ENCODE measurements at regions not wholly inside any gene's neighbourhood (a gene's known extent, or its start where the extent isn't known, plus 50 kb on each side); places are given as distances from the start of the nearest gene placed in this dataset.

DNA sequence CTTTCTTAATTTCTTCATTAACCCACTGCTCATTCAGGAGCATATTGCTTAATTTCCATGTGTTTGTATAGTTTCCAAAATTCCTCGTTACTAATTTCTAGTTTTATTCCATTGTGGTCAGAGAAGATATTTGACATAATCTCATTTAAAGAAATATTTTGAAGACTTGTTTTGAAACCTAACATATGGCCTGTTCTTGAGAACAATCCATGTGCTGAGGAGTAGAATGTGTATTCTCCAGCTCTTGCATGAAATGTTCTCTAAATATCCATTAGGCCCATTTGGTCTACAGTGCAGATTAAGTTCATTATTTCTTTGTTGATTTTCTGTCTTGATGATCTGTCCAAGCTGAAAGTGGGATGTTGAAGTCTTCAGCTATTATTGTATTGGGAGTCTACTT is 251.7 kb downstream of the ALDH8A1 start:
- Histone ChIP-seq H3K79me2 (ENCODE audit: control insufficient read depth, insufficient read depth, low read length) (no peaks in the 10 kb centered on the region), H3K9me1 (replicated peaks; ENCODE audit: control insufficient read depth, extremely low read depth, insufficient read depth, low read length) (no peaks in the 10 kb centered on the region), H3K4me1 (ENCODE audit: control insufficient read depth, extremely low read depth, insufficient read depth, low read length) (no peaks in the 10 kb centered on the region), H3K9ac (replicated peaks; ENCODE audit: extremely low read depth, insufficient read depth, low read length) (no peak overlapping the region), H4K20me1 (replicated peaks; ENCODE audit: control insufficient read depth, extremely low read depth, insufficient read depth, low read length) (no peaks in the 10 kb centered on the region), H3K27ac (ENCODE audit: insufficient read depth, low read depth, low read length) (no peak overlapping the region), H2AFZ (ENCODE audit: low read depth, low read length) (no peak overlapping the region), H3K27me3 (ENCODE audit: control insufficient read depth in 2 of 2, insufficient read depth in 2 of 2, low read length in 2 of 2) (no peaks in the 10 kb centered on the region), H3K36me3 (ENCODE audit: control insufficient read depth in 2 of 2, extremely low read depth in 1 of 2, insufficient read depth in 2 of 2, low read length in 2 of 2) (no peaks in the 10 kb centered on the region), H3K4me2 (ENCODE audit: insufficient read depth, low read length) (no peak overlapping the region), H3K9me3 (replicated peaks; ENCODE audit: control insufficient read depth, insufficient read depth, low read length) (no peaks in the 10 kb centered on the region), H3K4me3 (replicated peaks in 1 of 3; ENCODE audit: insufficient read depth in 1 of 3, low read depth in 1 of 3, low read length in 3 of 3) (no peak overlapping the region)
- TF ChIP-seq MYC (IDR thresholded peaks at IDR 0.05; ENCODE audit: low read depth, low read length) (no peak), FOS (IDR thresholded peaks at IDR 0.05; ENCODE audit: borderline replicate concordance, insufficient read depth, low read length) (no peak), POLR2AphosphoS5 (IDR thresholded peaks at IDR 0.05; ENCODE audit: insufficient read depth, low read depth, low read length) (no peak), EZH2 (IDR thresholded peaks at IDR 0.05; ENCODE audit: borderline replicate concordance, low read depth, low read length, severe bottlenecking) (no peak), JUN (IDR thresholded peaks at IDR 0.05; ENCODE audit: borderline replicate concordance, insufficient read depth, insufficient read length, low read depth) (no peak), POLR2A (IDR thresholded peaks at IDR 0.05; ENCODE audit: low read depth, low read length) (no peak), GATA2 (IDR thresholded peaks at IDR 0.05; ENCODE audit: insufficient read depth, insufficient read length, low read depth, low read length) (no peak)
- TF ChIP-seq, protein P1, sequence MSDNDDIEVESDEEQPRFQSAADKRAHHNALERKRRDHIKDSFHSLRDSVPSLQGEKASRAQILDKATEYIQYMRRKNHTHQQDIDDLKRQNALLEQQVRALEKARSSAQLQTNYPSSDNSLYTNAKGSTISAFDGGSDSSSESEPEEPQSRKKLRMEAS (IDR thresholded peaks at IDR 0.05; ENCODE audit: insufficient read depth, insufficient read length), result no peak
- TF ChIP-seq, protein P2, sequence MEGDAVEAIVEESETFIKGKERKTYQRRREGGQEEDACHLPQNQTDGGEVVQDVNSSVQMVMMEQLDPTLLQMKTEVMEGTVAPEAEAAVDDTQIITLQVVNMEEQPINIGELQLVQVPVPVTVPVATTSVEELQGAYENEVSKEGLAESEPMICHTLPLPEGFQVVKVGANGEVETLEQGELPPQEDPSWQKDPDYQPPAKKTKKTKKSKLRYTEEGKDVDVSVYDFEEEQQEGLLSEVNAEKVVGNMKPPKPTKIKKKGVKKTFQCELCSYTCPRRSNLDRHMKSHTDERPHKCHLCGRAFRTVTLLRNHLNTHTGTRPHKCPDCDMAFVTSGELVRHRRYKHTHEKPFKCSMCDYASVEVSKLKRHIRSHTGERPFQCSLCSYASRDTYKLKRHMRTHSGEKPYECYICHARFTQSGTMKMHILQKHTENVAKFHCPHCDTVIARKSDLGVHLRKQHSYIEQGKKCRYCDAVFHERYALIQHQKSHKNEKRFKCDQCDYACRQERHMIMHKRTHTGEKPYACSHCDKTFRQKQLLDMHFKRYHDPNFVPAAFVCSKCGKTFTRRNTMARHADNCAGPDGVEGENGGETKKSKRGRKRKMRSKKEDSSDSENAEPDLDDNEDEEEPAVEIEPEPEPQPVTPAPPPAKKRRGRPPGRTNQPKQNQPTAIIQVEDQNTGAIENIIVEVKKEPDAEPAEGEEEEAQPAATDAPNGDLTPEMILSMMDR (IDR thresholded peaks at IDR 0.05; ENCODE audit: extremely low read depth in 1 of 2, insufficient read depth in 1 of 2, low read depth in 1 of 2, low read length in 2 of 2), result no peak
- intact Hi-C loops (cut with micrococcal nuclease), result no loop called here
- dilution Hi-C loops (cut with MboI; ENCODE audit: extremely low pct_ligation_motif_present, low sequenced_read_pairs), result no loop called here
- BruUV-seq (replicated peaks), result no TSS peak
- CTCF ChIA-PET, result no interaction called here
- DNase-seq (ENCODE audit: low read depth, low spot score), result no peak
- POLR2A ChIA-PET, result interaction anchor here (0.7 kb wide), 1 partner anchor 871 kb away, joined by 3 read pairs; no protein-coding TSS in a partner anchor
- FAIRE-seq, result no peak

All from endothelial cell of umbilical vein (primary cell).